IMR-90 (cell line): ENCODE measurements at regions not wholly inside any gene's neighbourhood (a gene's known extent, or its start where the extent isn't known, plus 50 kb on each side); places are given as distances from the start of the nearest gene placed in this dataset.

Source experiments
- ATAC-seq: fragments of 200-7000 bp; cut with Tn5 transposase; 2 replicates; pipeline ENCODE4 v1.9.1; 2020; ENCODE audit warnings: low read depth, mild to moderate bottlenecking, moderate library complexity
- BruUV-seq: library from RNA; stranded (reverse); fragments of 400-500 nt; replicated peaks from 2 replicates; lab custom pipeline; 2021; lab: Mats Ljungman, UMichigan
- CTCF ChIA-PET: fragments of 300-600 bp; formaldehyde crosslinking; extraction: SDS; loops from one replicate; lab custom pipeline; 2021; ENCODE audit warnings: antibody characterized with exemption; lab: Yijun Ruan, JAX
- POLR2A ChIA-PET: fragments of 300-600 bp; sonication (Branson Sonifier 250); formaldehyde crosslinking; loops from one replicate; lab custom pipeline; 2022; ENCODE audit warnings: antibody characterized with exemption; ENCODE audit not compliant: unreplicated experiment; lab: Charles Lee
- DNase-seq: peaks from one replicate; pipeline ENCODE4 v3.0.0; 2013
- H2AFZ ChIP-seq: replicated peaks from 2 replicates; pipeline ENCODE3; 2013; ENCODE audit warnings: low read length, mild to moderate bottlenecking; ENCODE audit not compliant: poor library complexity
- H2AK5ac ChIP-seq: 2 replicates; pipeline ENCODE4 v1.6.1; 2013; ENCODE audit warnings: low read depth, low read length, inconsistent platforms
- H2AK9ac ChIP-seq: replicated peaks from 2 replicates; pipeline ENCODE3; 2013; ENCODE audit warnings: mild to moderate bottlenecking, low read depth, low read length, moderate library complexity; ENCODE audit not compliant: poor library complexity
- H2BK120ac ChIP-seq: 2 replicates; pipeline ENCODE4 v1.6.1; 2013; ENCODE audit warnings: low read depth, low read length, inconsistent platforms
- H2BK15ac ChIP-seq: 3 replicates; pipeline ENCODE4 v1.6.1; 2013; ENCODE audit warnings: low read depth, low read length, inconsistent platforms
- H2BK20ac ChIP-seq: 2 replicates; pipeline ENCODE4 v1.6.1; 2013; ENCODE audit warnings: low read depth, mild to moderate bottlenecking, inconsistent platforms, low read length, moderate library complexity
- H2BK5ac ChIP-seq: 2 replicates; pipeline ENCODE4 v1.6.1; 2013; ENCODE audit warnings: mild to moderate bottlenecking, low read depth, low read length, inconsistent platforms; ENCODE audit not compliant: poor library complexity, severe bottlenecking
- H3K14ac ChIP-seq: replicated peaks from 2 replicates; pipeline ENCODE4 v1.6.1; 2013; ENCODE audit warnings: low read depth, low read length, inconsistent platforms
- H3K18ac ChIP-seq: 2 replicates; pipeline ENCODE4 v1.6.1; 2013; ENCODE audit warnings: low read depth, low read length, control low read depth
- H3K23ac ChIP-seq: 2 replicates; pipeline ENCODE4 v1.6.1; 2013; ENCODE audit warnings: low read depth, low read length, inconsistent platforms
- H3K27ac ChIP-seq: 2 replicates; pipeline ENCODE4 v1.5.1; 2013; ENCODE audit warnings: mild to moderate bottlenecking, control low read depth, low read length; ENCODE audit not compliant: insufficient read depth
- H3K27me3 ChIP-seq: 2 replicates; pipeline ENCODE4 v1.6.1; 2013; ENCODE audit warnings: low read length; ENCODE audit not compliant: control insufficient read depth, insufficient read depth
- H3K36me3 ChIP-seq: 2 replicates; pipeline ENCODE4 v1.6.1; 2013; ENCODE audit warnings: low read length, mixed read lengths; ENCODE audit not compliant: control insufficient read depth, insufficient read depth
- H3K4ac ChIP-seq: 2 replicates; pipeline ENCODE4 v1.6.1; 2013; ENCODE audit warnings: low read depth, low read length, inconsistent platforms
- H3K4me1 ChIP-seq: 2 replicates; pipeline ENCODE4 v1.6.1; 2013; ENCODE audit warnings: low read length, mixed read lengths; ENCODE audit not compliant: control insufficient read depth, insufficient read depth
- H3K4me2 ChIP-seq: 2 replicates; pipeline ENCODE4 v1.6.1; 2013; ENCODE audit warnings: low read depth, mild to moderate bottlenecking, control low read depth, low read length, moderate library complexity
- H3K4me3 ChIP-seq: 2 replicates; pipeline ENCODE4 v1.5.1; 2013; ENCODE audit warnings: low read depth, mild to moderate bottlenecking, control low read depth, low read length, moderate library complexity; ENCODE audit not compliant: insufficient read depth
- H3K56ac ChIP-seq: 2 replicates; pipeline ENCODE4 v1.6.1; 2013; ENCODE audit warnings: low read length, inconsistent platforms; ENCODE audit not compliant: insufficient read depth; ENCODE audit errors: extremely low read depth
- H3K79me1 ChIP-seq, 2 experiments: 2 replicates each; pipeline ENCODE4 v1.6.1; 2013; ENCODE audit warnings: low read length in 2 of 2, inconsistent platforms in 1 of 2, low read depth in 1 of 2
- H3K9ac ChIP-seq: 2 replicates; pipeline ENCODE4 v1.6.1; 2013; ENCODE audit warnings: low read depth, low read length, control low read depth
- H3K9me1 ChIP-seq: 2 replicates; pipeline ENCODE4 v1.6.1; 2013; ENCODE audit warnings: low read length, inconsistent platforms; ENCODE audit not compliant: insufficient read depth
- H3K9me3 ChIP-seq: 2 replicates; pipeline ENCODE4 v1.6.1; 2013; ENCODE audit warnings: low read length; ENCODE audit not compliant: control insufficient read depth, insufficient read depth
- H4K20me1 ChIP-seq: 2 replicates; pipeline ENCODE4 v1.6.1; 2013; ENCODE audit warnings: low read length, inconsistent platforms; ENCODE audit not compliant: insufficient read depth
- H4K5ac ChIP-seq: 2 replicates; pipeline ENCODE4 v1.6.1; 2013; ENCODE audit warnings: mild to moderate bottlenecking, low read depth, low read length, control low read depth
- H4K8ac ChIP-seq, 2 experiments: 2 replicates each; pipeline ENCODE4 v1.6.1; 2013; ENCODE audit warnings: low read depth in 2 of 2, low read length in 2 of 2, control low read depth in 1 of 2, inconsistent platforms in 1 of 2
- H4K91ac ChIP-seq: 2 replicates; pipeline ENCODE4 v1.6.1; 2013; ENCODE audit warnings: low read depth, low read length, inconsistent platforms; ENCODE audit not compliant: insufficient read depth
- BHLHE40 ChIP-seq: fragments of 150-350 bp; IDR thresholded peaks from 2 replicates; pipeline ENCODE4 v1.6.1; 2016; ENCODE audit warnings: mild to moderate bottlenecking, low read depth, low read length
- CEBPB ChIP-seq: IDR thresholded peaks from 2 replicates; pipeline ENCODE4 v1.6.1; 2012; ENCODE audit warnings: low read depth, low read length, improper control_type of control experiment
- CHD1 ChIP-seq: IDR thresholded peaks from 2 replicates; pipeline ENCODE4 v1.6.1; 2012; ENCODE audit warnings: low read depth, low read length, improper control_type of control experiment
- CTCF ChIP-seq: conservative IDR thresholded peaks from 2 replicates; pipeline ENCODE4 v1.5.1; 2012; ENCODE audit warnings: mild to moderate bottlenecking, low read depth, low read length, improper control_type of control experiment
- ELK1 ChIP-seq: fragments of 150-350 bp; IDR thresholded peaks from 2 replicates; pipeline ENCODE4 v1.6.1; 2016; ENCODE audit warnings: low read depth, mild to moderate bottlenecking, low read length, moderate library complexity, borderline replicate concordance
- FOS ChIP-seq: fragments of 150-350 bp; IDR thresholded peaks from 2 replicates; pipeline ENCODE4 v1.6.1; 2016; ENCODE audit warnings: low read depth, low read length
- MAFK ChIP-seq: IDR thresholded peaks from 2 replicates; pipeline ENCODE4 v1.6.1; 2012; ENCODE audit warnings: low read depth, low read length, improper control_type of control experiment
- MXI1 ChIP-seq: IDR thresholded peaks from 2 replicates; pipeline ENCODE4 v1.6.1; 2012; ENCODE audit warnings: low read depth, mild to moderate bottlenecking, low read length, moderate library complexity, borderline replicate concordance
- NFE2L2 ChIP-seq: fragments of 150-350 bp; IDR thresholded peaks from 2 replicates; pipeline ENCODE4 v1.6.1; 2016; ENCODE audit warnings: low read depth, mild to moderate bottlenecking, low read length
- POLR2A ChIP-seq: IDR thresholded peaks from 2 replicates; pipeline ENCODE4 v1.6.1; 2012; ENCODE audit warnings: mild to moderate bottlenecking, low read depth, low read length
- RAD21 ChIP-seq: IDR thresholded peaks from 2 replicates; pipeline ENCODE4 v1.6.1; 2012; ENCODE audit warnings: low read length, improper control_type of control experiment
- RCOR1 ChIP-seq: IDR thresholded peaks from 2 replicates; pipeline ENCODE4 v1.6.1; 2012; ENCODE audit warnings: mild to moderate bottlenecking, low read length, improper control_type of control experiment; ENCODE audit not compliant: insufficient replicate concordance
- RFX5 ChIP-seq: IDR thresholded peaks from 2 replicates; pipeline ENCODE4 v1.8.0; 2012; ENCODE audit warnings: low read depth, mild to moderate bottlenecking, low read length, moderate library complexity
- SMC3 ChIP-seq: fragments of 150-350 bp; IDR thresholded peaks from 2 replicates; pipeline ENCODE4 v1.6.1; 2016; ENCODE audit warnings: low read depth, mild to moderate bottlenecking, antibody characterized with exemption, low read length, moderate library complexity
- USF2 ChIP-seq: fragments of 150-350 bp; IDR thresholded peaks from 2 replicates; pipeline ENCODE4 v1.6.1; 2017; ENCODE audit warnings: mild to moderate bottlenecking, antibody characterized with exemption, low read length, low read depth
- WGBS, 2 experiments: methylation state at CpG; one replicate each; pipeline versions ENCODE4 v1.1.5 to v1.1.7; 2013; ENCODE audit warnings: missing lambda C conversion rate in 2 of 2; ENCODE audit not compliant: insufficient read length in 1 of 2; ENCODE audit errors: extremely low coverage in 2 of 2; 5-methylcytosine and 5-hydroxymethylcytosine counted together
- dilution Hi-C: fragments of 300-500 bp; cut with HindIII; formaldehyde crosslinking; loops from one replicate; pipeline ENCODE4 v1.14.3; 2018; ENCODE audit warnings: low sequenced_read_pairs; ENCODE audit not compliant: unreplicated experiment
- in situ Hi-C: fragments of 300-500 bp; cut with MboI; formaldehyde crosslinking; loops from 3 replicates; pipeline ENCODE4 v1.14.3; 2019; ENCODE audit warnings: low sequenced_read_pairs, inconsistent platforms, mixed read lengths
- intact Hi-C: fragments of 100-400 bp; cut with micrococcal nuclease; formaldehyde crosslinking; loops from 2 replicates; pipeline ENCODE4 v1.10.0; 2022

GRCh38 chr7:41098402-41098801, 604.5 kb downstream of the INHBA start:
- no peak overlapping the region for H3K4me3 ChIP-seq
- H3K56ac ChIP-seq: peak overlapping the region; percentile 67; the same call in 1 of the 2 replicates
- CTCF ChIA-PET: no interaction called here
- H3K23ac ChIP-seq: peak overlapping the region; percentile 65; the same call in 1 of the 2 replicates
- no peaks in the 10 kb centered on the region for H3K36me3 ChIP-seq
- peaks cover 0 to 2% of the 10 kb centered on the region in 2 experiments; a peak in 1 of 4 replicates for H3K79me1 ChIP-seq
- peak overlapping the region; percentile 87; the same call in 1 of the 2 replicates for H4K5ac ChIP-seq
- H3K9ac ChIP-seq: no peak overlapping the region; the same call in 1 of the 2 replicates
- H3K14ac ChIP-seq: peak overlapping the region; percentile 82
- no peaks in the 10 kb centered on the region; the same call in 1 of the 2 replicates for H3K9me1 ChIP-seq
- H2BK5ac ChIP-seq: peak overlapping the region; percentile 96
- H3K4me1 ChIP-seq: peaks cover 7% of the 10 kb centered on the region; the same call in 1 of the 2 replicates
- H4K20me1 ChIP-seq: no peaks in the 10 kb centered on the region
- H2AK9ac ChIP-seq: no peak overlapping the region
- H4K91ac ChIP-seq: peak overlapping the region; percentile 84
- H2AK5ac ChIP-seq: peak overlapping the region; percentile 79
- H2BK15ac ChIP-seq: peak overlapping the region; percentile 81; the same call in 2 of the 3 replicates
- H3K4me2 ChIP-seq: no peak overlapping the region
- H2BK20ac ChIP-seq: peak overlapping the region; percentile 87
- H2AFZ ChIP-seq: peak overlapping the region; percentile 16
- ATAC-seq (no peak), DNase-seq (no peak)
- no peaks in the 10 kb centered on the region for H3K27me3 ChIP-seq
- WGBS, 2 experiments: 100% methylated on average over 2 of the region's 4 CpGs; no CpG with 5 or more reads in 1 of the 2 experiments
- H2BK120ac ChIP-seq: peak overlapping the region; percentile 92
- H3K18ac ChIP-seq: peak overlapping the region; percentile 87; the same call in 1 of the 2 replicates
- H4K8ac ChIP-seq: peak overlapping the region; percentile 74 to 87; a peak in 3 of 4 replicates
- BruUV-seq: no TSS peak
- TF ChIP-seq FOS (no peak), MXI1 (no peak), POLR2A (no peak), BHLHE40 (no peak), USF2 (no peak), RFX5 (no peak), MAFK (no peak), ELK1 (no peak), CEBPB (no peak), NFE2L2 (no peak), RAD21 (no peak), CHD1 (no peak), CTCF (no peak), RCOR1 (no peak), SMC3 (no peak)
- intact Hi-C loops: no loop called here
- POLR2A ChIA-PET: no interaction called here
- dilution Hi-C loops: no loop called here
- peak overlapping the region; percentile 88 for H3K4ac ChIP-seq
- no peaks in the 10 kb centered on the region for H3K9me3 ChIP-seq
- H3K27ac ChIP-seq: no peak overlapping the region; the same call in 1 of the 2 replicates
- in situ Hi-C loops: no loop called here
